HG02943 (cell line): ENCODE measurements at regions not wholly inside any gene's neighbourhood (a gene's known extent, or its start where the extent isn't known, plus 50 kb on each side); places are given as distances from the start of the nearest gene placed in this dataset.

ENCODE experiments used
- ATAC-seq: cut with Tn5 transposase; IDR thresholded peaks from one replicate; pipeline ENCODE4 v1.9.1; 2021; ENCODE audit warnings: mild to moderate bottlenecking, low read depth, moderate library complexity; ENCODE audit not compliant: unreplicated experiment

DNA sequence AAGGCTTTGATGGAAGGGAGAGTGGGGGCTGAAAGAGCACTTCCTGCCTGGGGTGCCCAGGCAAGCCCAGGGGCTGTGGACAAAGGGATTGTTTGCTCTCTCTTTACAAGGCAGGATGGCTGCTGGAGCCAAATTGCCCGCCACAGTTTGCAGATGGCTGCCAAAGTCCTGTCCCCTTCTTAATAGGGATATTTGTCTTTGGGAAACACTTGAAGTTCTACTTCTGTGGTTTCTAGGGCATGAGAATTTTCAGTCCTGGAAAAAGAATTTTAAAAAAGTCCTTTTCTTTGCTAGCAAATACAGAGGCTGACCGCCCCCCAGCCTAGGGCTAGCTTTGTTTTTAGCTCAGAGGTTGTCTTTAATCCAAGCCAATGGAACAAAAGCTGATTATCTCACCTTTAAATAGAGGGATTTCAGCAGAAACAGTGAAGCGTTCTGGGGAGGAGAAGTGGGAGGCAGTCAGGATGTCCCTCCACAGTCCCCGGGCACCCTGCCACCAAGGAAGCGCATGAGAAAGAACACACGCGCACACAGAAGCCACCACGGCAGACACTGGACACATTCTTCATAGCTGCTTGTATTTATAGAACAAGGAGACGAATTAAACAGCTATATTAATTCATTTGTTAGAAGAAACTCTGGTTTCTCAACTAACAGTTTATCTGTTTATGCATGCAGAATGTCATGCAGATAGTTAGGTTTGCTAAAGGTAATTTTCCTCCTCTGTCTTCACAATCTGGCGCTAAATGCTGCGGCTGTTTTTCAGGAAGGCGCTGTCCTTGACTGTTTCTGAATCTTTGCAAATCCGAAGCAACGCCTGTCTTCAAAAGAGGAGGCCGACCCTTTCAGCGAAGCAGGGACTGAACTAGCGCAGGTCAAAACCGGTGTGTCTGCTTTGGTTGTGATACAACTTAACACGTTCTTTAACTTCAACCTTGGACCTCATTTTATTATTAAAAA, 736.9 kb downstream of the QKI start:
- ATAC-seq = no peak

DNA sequence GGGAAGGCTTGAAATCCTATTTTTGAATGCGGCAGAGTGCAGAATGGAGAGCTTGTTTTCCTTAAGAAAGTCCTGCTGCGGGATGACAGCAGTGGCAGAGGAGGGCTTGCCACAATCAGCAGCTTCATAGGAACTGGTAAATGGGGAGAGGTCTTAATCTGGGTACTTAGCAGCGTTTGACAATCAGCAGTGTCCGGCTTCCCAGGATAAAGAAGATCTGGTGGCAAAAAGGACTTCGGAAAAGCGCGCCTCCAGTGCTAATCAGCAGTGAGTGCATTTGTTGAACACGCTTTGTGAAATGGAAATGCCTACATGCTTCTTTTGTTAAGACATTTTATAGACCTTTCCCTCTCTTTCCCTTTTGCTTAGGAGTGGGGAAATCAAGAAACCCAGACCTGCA, 735.7 kb downstream of the QKI start:
- no peak for ATAC-seq

DNA sequence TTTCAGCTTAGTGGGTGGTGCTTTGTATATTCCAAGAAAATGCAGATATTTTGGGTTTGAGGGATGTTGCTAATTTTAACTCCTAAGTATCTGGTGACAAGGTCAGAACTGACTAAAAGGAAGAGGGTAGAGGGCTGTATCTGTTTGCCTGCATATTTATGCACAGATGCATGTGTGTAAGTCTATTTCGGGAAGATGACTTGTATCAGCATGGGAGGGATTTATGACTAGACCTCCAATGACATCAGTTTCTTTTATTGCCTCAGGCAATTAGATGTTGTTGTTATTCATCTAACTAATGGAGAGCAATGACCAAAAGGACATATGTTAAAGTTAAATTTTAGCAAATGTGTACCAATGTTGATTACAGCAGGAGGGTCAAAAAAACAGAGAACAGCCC, 734.3 kb downstream of the QKI start:
- no peak for ATAC-seq

DNA sequence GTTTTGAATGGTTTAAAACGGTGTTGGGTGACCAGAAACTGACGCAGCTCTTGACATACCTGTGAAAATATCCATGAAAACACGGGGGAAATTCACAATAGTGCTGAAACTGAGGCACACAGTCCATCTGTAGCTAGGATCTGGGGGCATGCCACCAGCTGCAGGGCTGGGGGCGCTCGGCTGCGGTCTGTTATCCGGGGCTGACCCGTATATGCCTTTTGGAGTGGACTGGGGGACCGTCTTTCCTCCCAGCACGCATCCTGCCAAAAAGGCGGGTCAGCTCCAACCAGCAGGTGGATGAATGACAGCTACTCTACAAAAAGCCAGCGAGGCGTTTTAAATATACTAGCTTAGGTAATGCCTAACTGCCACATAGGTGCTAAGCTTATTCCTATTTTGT, 729.8 kb downstream of the QKI start:
- ATAC-seq = no peak

DNA sequence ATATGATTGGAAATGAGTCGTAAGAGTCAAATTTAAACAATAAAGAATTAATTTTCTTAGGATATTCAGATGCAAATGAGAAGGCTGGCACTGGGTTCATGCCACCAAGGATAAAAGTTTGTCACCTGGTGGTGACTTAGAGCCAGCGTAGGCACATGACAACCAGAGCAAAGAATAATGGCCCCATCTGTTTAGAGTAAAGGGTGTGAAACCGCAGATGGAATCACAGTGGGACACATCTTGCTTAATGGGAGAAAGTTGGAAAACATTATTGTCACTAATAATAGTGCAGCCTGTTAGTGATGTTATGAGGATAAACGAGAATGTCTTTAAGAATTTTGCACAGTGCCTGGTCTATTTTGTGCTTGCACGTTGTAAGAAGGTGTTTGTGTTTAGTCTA, 727.8 kb downstream of the QKI start:
- ATAC-seq = no peak

DNA sequence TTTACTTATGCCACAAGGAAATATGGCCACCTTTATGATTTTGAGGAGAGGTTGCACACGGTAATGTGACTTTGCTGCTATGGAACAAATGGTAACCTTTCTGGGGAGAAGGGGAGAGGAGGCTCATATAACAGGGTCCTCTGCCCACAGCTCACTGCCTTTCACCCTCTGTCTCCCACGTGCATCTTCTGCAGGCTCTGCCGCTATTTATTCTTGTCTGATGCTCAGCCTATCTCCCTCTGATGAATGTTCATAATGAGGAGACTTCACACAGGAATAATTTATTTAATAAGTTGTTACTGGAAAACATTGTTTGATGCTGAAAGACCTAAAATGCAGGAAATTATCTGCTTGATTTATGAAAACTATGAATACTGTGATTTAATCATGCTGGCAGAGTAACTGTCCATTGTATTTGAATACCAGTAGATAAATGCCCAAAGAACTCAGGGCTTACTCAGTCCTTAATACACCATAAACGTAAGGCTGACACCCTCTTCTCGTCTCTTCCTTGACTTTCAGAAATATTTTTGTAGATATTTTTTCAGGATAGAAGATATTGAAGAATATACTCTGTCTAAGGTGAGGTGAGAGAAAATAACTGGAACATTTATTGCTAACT, 721.1 kb downstream of the QKI start:
- no peak for ATAC-seq

DNA sequence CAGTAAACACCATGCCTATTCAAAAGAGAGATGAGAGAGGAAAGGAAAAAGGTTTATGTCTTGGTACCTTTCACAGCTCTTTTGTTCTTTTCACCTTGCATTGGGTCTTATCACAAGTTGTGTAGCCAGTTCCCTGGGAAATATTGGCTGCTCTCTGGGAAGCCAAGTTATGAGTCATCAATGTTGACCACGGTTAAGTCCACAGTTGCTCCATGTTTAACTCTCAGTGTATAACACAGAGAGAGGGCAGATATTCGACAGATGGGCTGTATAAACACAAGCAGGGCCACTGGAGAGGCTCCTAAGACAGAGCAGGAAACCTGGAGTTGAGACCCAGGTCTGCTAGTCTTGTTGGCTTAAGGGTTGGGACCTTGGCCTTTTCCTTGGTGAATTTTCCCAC, 718.6 kb downstream of the QKI start:
- ATAC-seq = no peak

DNA sequence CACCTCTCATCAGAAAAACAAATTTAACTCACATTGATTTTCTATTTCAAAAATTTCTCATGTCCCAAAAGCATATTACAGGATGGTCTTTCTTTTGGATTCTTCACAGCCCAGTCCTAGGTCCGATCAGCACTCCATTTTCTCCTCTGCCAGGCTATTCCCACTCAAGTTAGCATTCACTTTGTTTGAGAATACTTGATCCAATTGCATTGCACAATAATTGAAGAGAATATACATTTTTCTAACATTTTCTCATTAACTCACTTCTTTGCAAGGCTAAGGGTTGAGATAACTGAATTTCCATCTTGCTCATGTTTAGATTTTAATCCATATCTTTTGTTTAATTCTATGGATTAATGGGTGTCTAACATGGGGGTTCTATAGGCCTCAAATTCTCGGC, 716.1 kb downstream of the QKI start:
- ATAC-seq = no peak

DNA sequence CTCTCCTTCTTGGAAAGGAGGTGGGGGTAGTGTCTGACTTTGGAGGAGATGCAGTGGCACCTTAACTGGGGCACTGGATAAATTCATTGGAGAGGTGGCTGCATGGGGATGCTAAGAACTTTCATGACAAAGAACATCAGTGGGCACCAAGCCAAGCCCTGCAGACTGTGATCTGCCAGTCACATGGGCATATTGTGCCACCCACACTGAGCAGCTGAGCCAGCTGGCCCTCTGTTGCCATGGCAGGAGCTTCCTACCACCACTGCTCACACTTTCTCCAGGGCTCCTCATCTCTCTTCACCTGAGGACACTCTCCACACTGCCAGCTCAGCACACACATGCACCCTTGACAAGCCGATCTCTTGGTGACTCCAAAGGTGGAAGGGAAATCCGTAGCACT, 715.6 kb downstream of the QKI start:
- no peak for ATAC-seq

DNA sequence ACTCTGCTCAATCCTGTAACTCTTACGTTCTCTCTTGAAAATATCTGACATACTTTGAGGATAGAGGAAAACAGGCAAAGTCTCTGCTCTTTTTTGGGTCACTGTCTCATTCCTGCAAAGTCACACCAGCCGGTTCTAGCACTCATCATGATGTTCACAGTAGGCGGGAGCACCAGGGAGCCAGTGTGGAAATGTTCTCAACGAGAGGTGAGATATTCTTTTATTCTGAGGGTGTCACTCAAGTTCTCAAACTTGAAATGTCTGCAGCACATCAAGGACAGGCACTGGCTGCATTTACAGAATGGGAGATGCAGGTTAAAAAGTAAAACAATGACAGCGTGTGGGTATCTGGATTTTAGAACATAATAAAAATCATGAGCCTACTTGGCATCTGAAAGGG, 714.7 kb downstream of the QKI start:
- no peak for ATAC-seq

DNA sequence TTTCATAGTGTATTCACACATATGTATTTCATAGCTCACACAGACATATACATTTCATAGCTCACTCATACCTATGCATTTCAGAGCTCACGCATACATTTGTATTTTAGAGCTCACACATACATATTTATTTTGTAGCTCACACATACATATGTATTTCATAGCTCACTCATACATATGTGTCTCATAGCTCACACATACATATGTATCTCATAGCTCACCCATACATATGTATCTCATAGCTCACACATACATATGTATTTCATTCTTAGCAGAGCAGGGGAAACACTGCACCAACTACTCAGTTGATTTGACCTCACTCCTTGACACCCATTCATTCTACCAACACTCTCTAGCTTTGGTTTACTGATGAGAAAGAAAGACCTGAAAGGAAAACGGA, 713.6 kb downstream of the QKI start:
- no peak for ATAC-seq

DNA sequence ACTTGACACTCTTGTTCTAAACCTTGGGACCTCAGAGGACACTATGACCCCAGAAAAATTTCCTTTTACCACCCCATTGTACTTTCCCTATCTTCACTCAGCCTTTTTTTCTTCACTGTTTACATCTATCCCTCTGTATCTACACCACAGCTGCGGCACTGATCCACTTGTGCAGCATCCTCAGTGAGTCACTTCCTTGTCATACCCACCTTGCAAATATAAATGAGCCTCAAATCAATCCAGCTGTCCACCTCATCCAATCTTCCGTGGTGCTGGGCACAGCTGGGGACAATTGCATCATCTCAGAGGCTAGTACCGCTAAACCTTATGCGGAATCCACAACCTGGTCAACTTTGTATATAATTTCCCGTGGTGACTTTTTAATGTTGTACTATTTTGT, 710.5 kb downstream of the QKI start:
- no peak for ATAC-seq

DNA sequence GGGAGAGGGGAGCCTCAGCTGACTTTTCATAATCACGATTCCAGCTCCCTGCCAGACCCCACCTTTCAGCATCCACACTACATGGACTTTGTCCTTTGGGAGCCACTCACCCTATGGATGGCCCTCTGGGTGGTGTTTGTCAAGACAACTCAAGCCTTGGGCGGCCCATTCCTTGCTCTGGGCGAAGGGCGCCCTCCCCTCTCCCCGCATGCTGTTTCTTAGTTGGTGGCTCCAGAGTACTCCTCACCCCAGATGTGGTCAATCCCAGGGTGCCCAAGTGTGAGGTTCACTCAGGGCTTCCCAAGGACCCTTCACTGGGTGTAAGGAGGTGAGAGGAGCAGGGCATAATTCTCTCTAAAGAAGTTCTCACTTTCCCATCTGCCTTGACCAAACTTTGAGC, 710.0 kb downstream of the QKI start:
- no peak for ATAC-seq

DNA sequence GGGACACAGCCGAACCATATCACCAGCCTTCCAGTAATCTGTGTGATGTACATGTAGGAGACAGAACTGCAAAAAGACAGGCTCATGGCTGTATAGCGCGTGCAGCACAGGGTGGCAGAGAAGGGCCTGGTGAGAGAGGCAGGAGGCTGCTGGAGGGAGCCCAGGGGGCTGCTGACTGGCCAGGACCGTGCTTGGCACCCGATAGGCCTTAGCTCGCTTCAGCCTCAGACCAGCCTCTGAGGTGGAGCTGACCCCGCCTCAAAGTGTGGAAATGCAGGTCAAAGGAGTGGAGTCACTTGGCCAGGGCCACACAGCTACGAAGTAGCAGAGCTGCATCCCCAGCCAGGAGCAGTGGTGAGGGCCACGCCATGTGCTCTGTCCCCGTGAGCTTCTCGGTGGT, 707.6 kb downstream of the QKI start:
- ATAC-seq = no peak

DNA sequence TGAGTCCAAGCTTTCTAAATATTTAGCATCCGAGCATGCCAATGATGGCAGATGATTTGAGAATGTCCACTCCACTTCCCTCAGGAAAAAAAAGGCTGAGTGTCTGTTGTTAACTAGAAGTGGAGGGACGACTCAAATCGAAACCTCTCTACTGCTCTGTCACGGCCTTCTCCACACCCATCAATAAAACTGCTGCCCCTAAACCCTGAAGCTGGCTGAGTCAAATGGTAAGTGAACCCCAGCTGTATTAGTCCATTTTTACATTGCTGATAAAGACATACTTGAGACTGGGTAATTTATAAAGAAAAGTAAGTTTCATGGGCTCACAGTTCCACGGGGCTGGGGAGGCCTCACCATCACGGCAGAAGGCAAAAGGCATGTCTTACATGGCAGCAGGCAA, 707.0 kb downstream of the QKI start:
- ATAC-seq = no peak

DNA sequence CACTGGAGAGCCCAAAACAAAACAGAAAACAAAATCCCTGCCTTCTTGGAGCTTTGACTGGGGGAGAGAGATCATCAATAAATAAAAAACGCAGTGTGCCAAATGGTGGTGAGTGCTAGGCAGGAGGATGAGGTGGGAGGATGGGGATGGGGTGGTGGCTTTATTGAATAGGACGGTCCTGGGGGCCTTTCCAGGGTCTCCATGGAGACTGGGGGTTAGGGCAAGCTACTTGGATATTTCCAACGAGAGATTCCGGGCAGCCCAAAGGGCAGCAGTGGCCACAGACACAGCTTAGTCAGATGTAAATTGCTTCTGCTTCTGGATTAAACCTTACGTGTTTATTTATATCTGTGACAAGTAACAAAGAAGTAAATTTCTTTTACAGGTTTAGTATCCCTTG, 700.1 kb downstream of the QKI start:
- ATAC-seq = no peak

DNA sequence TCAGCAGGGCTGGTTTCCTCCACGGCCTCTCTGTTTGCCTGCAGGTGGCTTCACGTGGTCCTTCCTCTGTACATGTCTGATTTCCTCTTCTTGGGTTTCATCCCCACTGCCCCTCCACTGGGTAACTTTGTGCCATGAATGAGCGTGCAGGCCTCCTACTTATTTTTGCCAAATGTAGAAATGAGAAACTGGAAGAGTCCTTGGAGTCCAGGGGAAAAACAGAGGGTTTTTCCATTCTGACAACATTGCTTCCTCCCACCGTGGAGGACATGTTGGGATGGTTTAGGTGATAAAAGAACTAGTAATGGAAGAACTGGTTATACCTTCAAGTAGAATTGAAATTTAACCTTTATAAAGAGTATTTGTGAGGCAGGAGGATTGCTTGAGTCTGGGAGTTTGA, 699.5 kb downstream of the QKI start:
- no peak for ATAC-seq

DNA sequence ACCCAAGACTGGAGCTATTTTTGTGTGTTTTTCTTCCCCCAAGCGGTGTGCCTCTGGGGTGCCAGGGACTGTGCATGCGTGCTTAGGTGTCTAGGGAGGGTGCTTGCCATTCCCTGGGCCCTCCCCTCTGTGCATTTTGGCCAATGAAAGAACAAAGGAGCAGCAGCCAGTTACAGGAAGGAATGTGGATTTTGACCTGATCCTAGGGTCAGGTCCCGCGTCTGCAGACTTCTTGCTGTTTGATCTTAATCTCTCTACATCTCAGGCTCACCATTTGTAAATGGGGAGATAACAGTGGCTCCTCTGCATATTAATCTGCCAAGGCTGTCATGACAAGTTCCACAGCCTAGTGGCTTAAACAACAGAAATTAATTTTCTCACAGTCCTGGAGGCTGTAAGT, 699.1 kb downstream of the QKI start:
- no peak for ATAC-seq

DNA sequence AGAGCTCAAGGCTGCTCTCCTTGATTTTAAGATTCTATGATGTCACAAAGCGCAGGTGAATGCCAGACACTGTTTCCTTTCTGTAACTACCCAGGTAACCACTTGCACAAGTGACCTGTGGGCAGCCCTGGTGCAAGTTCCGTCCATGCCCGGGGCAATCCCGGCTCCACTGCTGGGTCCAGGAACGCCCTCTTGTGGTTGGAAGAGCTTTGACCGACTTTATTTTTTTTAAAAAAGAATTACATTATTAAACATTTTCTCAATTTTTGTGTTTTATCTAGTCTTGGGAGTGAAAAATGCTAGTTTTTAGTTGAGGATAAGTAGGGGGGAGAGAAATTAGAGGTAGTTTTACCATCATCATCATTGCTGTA, 695.2 kb downstream of the QKI start:
- ATAC-seq = no peak

DNA sequence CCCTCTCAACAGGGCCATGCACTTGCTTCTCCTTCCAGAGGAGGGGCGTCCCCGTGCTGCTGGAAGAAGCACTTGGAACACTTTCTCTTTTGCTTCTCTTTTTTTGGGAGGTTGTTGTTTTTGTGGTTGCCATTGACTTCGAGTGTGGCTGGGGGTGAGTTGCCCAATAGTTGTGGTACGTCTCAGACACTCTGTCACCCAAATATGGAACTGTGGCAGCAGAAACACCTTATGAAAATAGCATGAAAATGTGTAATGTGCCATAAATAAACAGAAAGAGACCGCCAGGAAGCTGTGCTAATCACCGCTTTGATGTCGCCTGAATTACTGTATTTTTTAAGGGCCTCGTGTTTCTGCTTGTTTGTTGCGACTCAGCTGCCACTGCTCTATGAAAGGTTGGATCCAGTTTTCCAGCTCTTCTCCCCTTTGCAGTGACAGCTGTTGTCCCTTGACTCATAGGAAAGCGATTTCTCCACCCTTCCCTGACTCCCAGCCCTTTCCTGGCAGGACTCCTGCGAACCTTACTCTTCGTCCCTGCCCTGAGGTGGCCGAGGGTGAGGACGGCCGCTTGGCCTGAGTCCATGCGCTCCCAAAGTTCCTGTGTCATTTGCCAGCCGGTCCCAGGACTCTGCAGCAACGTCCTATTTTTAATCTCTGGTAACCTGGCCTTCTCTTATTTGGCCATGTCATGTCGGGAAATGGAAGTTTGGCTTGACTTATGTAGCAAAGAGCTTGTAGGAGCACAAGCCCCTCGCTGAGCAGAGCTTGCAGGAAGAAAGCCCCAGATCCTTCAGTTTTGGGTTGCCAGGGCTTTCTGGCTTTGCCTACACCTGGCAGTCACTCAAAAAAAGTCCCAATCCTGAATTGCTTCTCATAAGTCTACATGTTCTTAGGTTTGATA, 694.6 kb downstream of the QKI start:
- no peak for ATAC-seq

DNA sequence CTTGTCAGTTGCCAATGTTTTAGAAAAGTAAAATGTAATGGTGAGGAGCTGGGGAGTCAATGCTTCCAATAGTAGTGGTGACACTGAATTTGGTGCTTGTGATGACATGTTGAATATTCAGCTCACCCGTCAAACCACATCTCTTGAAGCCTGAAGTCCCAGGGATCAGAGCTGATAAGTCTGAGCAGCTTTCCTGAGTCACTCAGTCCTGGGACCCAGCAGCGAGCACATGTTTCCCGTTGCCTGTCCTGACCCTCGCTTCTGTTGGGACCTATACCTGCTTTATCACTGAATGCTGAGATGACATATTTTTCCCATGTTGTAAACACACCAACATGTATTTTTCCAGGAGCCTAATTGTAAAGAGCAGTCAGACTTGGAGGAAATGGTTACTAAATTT, 693.6 kb downstream of the QKI start:
- ATAC-seq = no peak
